ENCODE measurements at regions not wholly inside any gene's neighbourhood (a gene's known extent, or its start where the extent isn't known, plus 50 kb on each side); places are given as distances from the start of the nearest gene placed in this dataset.

- DNase-seq (ENCODE audit: low spot score), result no peak
Measured at GRCh38 chr6:3592371-3592941, 135.6 kb upstream of the SLC22A23 start.

GRCh38 chr6:3591970-3592369 is 135.1 kb upstream of the SLC22A23 start:
- no peak for DNase-seq (ENCODE audit: low spot score)

- no peak for DNase-seq (ENCODE audit: low spot score)
Measured at GRCh38 chr6:3587660-3588059, 130.8 kb upstream of the SLC22A23 start.

DNA sequence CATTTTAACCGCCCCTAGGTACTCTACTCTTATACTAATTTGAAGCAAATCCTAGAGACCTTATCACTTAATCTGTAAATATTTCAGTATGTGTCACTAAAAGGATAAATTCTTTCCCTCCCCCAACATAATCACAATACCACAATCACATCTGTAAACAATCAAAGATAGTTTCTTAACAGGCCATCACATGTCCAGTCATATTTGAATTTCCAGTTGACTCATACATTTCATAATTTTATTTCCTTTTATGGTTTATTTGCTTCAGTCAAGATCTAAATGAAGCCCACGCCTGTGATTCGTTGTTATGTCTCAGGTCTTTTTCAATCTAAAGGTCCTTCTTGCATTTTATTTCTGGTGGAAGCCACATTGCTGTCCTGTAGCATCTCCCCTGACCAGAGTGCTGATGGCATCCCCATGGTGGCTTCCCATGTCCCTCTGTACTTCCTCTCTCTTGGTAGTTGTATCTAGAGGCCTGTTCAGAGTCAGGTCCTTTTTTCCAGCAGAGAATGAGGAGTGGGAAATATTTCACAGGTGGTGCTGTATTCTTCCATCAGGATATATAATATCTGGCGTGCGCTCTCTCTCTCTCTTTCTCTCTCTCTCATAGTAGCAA is 128.6 kb upstream of the SLC22A23 start:
- DNase-seq (ENCODE audit: low spot score), result no peak

GRCh38 chr6:3584606-3585005 is 127.8 kb upstream of the SLC22A23 start:
- no peak for DNase-seq (ENCODE audit: low spot score)

DNA sequence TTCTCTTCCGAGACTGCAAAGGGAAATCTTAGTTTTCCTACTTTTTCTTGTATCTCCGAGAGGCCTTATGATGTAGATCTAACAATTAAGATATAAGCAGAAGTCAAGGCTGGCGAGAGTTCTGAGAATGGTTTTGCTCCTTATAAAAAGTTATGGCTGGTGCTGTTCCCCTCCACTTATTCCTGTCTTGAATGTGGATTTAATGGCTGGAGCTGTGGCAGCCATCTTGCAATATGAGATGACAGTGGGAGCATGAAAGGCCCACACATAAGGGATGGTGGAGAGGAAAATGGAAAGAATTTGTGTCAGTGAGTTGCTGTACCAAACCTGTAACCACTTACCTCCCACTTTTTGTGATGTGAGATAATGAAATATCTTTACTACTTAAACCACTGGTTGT is 124.6 kb upstream of the SLC22A23 start:
- no peak for DNase-seq (ENCODE audit: low spot score)

GRCh38 chr6:3579652-3580175 is 122.9 kb upstream of the SLC22A23 start:
- DNase-seq (ENCODE audit: low spot score), result no peak

DNA sequence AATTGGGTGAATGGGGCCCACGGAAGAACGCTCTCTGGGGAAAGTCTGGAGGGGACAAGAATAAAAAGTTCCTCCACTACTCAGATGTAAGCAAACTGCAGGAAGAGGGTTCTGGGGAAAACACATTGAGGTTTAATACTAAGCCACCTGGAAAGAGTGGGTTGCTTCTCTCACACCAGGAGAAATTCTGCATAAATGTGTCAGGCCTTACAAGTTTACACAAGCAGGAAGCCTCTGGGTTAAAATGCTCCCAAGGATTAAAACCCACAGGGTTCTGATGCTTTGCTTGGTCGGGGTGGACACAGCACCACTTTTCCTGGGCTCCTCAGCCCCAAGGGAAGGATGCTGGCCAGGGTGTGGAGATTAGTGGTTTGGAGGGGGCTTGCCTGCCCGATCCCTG is 122.1 kb upstream of the SLC22A23 start:
- no peak for DNase-seq (ENCODE audit: low spot score)

- DNase-seq (ENCODE audit: low spot score), result no peak
Measured at GRCh38 chr6:3577517-3577916, 120.7 kb upstream of the SLC22A23 start.

DNA sequence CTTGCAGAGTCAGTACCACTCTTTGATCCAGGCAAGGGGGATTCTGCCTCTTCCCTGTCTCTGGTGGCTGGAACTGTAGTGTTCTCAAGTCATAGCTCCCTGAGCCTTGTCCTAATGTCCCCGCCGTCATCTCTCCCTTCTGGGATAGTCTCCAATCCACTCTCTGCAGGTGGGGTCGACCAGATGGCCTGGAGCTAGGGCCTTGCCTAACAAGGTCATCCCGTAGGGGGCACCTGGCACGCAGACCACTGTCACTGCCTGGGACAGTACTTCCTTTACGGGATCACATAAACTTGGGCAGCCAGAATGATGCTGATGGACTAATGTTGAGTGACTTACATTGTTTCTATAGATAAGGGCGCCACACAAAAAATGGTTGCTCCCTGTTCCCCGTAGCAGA is 118.9 kb upstream of the SLC22A23 start:
- DNase-seq (ENCODE audit: low spot score), result no peak

DNA sequence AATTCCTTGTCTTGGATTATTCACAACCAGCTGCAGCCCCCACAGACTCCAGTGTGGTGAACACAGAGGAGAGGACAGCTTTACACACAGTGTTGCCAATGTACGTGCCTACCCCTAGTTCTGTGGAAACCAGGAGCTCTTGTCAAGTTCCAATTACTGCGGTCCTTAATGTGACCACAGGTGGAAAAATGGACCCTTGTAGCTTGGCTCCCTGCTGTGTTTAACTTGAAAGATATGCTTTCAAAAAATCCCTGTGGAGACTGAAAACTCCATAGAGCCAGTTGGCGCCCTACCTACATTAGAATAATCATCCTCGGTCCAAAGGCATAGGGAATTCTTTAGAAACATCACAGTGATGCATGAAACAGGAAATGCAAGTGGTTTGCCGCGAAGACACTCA is 118.3 kb upstream of the SLC22A23 start:
- no peak for DNase-seq (ENCODE audit: low spot score)

DNA sequence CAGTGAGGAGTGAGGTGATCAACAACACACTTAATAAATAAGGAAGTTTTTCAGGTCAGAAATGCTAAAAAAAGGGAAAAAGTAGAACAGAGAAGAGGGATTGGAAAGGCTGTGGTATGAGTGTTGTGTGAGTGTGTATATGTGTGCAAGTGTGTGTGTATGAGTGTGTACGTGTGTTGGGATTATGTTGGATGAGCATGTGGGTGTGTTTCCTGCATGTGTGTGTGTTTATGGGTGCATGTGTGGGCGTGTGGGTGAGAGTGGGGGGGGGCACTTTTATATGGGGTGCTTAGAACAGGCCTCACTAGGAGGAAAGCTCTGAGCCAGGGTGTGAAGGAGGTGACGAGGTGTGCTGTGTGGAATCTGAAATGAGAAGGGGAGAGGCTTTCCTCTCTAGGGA is 116.8 kb upstream of the SLC22A23 start:
- no peak for DNase-seq (ENCODE audit: low spot score)

- DNase-seq (ENCODE audit: low spot score), result no peak
Measured at GRCh38 chr6:3571836-3572235, 115.0 kb upstream of the SLC22A23 start.

DNA sequence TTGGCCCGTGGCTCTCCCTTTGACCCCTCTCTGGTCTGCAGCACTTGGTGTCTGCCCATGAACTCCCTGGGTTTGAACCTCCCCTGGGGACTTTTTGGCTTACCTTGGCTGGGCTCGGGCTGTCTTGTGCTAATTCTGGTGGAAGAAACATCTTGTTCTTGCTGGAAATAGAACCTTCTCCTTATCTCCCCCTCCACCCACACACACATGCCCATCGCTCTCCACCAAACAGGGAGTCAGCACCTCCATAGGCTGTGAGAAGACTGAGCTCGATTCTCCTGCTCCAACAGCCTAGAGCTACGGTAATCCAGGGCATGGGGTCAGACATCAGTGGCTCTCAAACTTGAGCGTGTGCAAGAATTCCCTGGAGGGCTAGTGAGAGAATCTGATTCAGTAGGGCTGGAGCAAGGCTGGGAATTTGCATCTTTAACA is 114.4 kb upstream of the SLC22A23 start:
- no peak for DNase-seq (ENCODE audit: low spot score)

DNA sequence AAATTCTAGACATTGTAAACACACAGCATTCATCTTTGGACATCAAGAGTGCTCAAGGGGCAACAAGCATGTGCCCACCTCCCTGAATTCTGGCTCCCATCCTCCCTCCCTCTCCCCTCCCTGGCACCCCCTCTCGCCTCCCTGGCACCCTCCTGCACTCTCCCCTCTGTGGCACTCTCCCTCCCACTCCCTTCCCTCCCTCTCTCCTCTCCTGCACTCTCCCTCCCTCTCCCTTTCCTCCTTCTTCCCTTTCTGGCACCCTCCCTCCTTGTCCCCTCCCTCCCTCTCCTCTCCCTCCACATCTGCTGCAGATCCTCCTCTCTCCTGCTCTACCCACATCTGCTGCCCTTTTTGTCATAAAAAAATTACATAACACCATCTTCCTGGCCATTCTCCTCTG is 113.0 kb upstream of the SLC22A23 start:
- no peak for DNase-seq (ENCODE audit: low spot score)

GRCh38 chr6:3568396-3569082 is 111.7 kb upstream of the SLC22A23 start:
- DNase-seq (ENCODE audit: low spot score), result no peak

DNA sequence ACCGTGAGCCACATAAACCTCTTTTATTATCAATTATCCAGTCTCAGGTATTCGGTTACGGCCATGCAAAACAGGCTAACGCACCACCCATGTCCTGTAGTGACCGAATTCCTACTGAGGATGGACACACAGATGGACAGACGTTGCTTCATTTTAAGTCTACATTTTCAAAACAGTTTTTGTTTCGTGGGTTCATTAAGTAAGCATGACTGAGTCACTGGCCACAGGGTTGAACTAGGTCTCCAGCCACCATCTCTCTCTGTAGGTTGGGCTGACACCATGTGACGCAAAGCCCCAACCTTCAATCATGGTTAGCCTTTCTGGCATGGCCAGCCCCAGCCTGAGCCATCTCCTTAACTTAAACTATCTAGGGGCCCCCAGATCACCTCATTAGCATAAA is 110.0 kb upstream of the SLC22A23 start:
- no peak for DNase-seq (ENCODE audit: low spot score)

DNA sequence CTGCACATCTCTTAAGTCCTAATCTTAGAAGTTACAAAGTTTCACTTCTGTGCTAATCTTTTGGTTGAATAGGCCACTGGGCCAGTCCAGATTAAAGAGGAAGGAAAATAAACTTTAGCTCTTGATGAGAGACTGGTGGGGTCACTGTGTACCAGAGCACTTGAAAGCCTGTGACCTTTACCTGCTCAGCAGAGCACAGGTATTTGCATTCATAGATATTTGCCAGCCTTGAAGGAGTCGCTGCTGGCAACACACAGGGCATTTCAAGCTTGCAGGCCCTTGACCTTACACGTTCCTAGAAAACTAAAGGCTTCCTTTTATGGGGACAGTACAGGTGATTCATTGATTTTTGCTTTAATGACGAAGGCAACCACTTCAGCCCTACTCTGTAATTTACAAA is 108.4 kb upstream of the SLC22A23 start:
- no peak for DNase-seq (ENCODE audit: low spot score)

DNA sequence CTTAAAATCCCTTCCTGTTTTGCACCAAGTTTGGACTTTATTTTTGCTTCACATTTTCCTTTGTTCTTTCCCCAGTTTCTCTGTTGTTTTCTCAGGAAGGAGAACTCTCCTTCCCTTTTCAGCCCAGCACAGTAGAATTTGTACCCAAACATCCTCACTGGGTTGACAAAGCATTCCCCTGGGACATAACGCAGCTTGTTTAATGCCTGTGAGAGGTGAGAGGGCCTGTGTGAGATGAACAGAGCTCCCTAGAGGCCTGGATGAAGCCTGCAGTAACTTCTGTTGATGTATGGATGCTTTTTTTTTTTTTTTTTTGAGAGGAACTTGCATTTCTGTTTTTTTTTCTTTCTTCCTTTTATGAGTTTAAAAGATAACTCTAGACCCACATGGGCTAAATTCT is 104.9 kb upstream of the SLC22A23 start:
- peak; percentile 2 for DNase-seq (ENCODE audit: low spot score)

DNA sequence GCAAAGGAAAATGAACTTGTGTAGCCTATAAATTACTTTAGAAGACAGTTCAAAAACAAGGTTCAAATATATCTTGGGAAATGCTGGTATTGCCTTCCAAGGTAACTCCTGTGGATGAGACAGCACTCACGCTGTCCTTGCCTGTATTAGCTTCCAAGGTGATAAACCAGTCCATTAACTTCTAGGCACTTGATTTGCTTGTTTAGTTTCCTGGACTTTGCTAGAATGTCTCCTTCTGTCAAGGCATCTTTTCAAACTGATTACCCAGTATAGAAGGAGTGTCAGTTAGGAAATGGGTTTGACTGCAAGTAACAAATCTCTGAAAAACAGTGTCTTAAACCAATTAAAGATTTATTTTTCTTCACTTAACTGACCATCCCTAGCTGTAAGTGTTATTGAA is 103.4 kb upstream of the SLC22A23 start:
- DNase-seq (ENCODE audit: low spot score), result no peak

DNA sequence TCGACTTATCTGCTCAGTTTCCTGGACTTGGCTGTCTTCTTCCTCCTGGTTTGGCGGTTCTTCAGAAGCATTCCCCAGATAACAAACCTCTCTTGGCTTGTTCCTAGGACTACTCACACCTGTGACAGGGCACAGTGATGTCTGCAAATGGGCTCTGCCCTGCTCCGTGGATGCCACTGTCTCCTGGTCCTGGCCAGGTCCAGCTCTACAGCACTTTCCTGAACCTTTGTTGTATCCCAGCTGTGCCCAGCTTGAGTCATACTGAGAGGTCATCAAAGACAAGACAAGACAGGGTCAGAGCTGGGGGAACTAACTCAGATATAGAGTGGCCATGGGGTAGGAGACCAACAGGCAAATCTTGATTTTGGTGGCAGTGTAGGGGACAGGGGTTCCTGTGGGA is 102.7 kb upstream of the SLC22A23 start:
- DNase-seq (ENCODE audit: low spot score), result no peak

DNA sequence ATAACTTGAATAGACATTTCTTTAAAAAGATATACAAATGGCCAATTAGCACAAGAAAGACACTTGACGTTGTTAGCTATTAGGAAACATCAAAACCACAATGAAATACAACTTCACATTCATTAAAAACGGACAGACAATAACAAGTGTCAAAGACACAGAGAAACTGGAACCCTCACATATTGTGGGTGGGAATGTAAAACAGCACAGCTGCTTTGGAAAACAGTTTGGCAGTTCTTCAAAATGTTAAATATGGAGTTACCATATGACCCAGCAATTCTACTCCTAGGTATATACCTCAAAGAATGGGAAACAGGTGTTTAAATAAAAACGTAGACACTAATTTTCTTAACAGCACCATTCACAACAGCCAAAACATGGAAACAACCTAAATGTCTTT is 100.5 kb upstream of the SLC22A23 start:
- DNase-seq (ENCODE audit: low spot score), result no peak

DNA sequence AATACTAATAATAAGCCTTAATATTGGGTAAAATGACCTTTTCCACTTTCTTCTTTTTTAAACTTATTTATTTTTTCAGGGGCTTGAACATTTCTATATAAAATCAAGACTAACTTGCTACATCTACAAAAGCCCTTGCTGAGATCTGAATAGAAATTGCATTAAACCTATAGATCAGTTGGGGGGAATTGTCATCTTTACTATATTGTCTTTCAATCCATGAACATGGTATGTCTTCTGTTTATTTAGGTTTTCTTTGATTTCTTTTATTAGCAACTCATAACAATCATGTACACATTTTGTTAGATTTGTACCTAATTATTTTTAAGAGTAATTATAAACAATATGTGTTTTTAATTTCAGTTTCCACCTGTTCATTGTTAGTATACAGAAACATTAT is 96.4 kb upstream of the SLC22A23 start:
- no peak for DNase-seq (ENCODE audit: low spot score)
